Endometrial microvascular endothelial cells (primary cell): ENCODE measurements at regions not wholly inside any gene's neighbourhood (a gene's known extent, or its start where the extent isn't known, plus 50 kb on each side); places are given as distances from the start of the nearest gene placed in this dataset.

ENCODE experiments used
- in situ Hi-C: cut with HindIII; loops from 2 replicates; pipeline ENCODE4 v1.10.0; 2017; ENCODE audit warnings: low sequenced_read_pairs, low pct_unique_long_range_greater_than_20kb; ENCODE audit errors: inconsistent ontology term

DNA sequence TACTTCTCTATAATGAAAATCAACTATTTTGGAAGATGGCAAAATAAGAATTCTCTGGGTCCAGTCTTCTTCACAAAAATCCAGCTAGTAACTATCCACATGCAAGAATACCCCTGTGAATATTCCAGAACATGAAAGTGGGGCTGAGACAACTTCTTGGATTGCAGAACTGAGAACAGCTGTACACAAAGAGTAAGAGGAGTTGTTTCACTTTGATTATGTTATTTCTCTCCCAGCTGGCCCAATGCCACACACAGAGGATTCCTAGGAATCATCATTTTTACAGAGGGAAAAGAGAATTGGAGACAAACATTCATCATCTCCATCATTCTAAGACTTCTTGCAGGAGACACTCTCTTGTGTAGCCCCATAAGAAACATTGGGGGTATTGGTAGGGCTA lies 782.2 kb upstream of the LCORL start:
- in situ Hi-C loops = no loop called here

DNA sequence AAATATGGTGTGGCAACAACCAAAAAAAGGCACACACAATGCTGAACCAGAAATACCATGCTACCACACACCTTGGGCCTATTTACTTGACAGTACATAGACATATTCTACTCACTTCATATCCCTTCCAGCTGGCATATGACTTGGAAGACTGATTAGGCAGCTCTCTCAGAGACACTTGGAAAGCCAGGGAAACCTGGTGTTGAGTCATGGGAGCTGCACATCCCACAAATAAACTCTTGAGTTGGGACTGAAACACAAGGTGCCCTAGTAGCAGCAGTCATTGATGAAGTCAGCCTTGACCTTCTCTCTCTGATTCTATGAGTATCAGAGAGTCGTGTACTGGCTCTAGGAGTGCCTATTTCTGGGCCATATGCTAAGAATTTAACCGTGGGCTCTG lies 776.6 kb upstream of the LCORL start:
- in situ Hi-C loops = no loop called here

- in situ Hi-C loops = no loop called here
These were observed 774.2 kb upstream of the LCORL start for GRCh38 chr4:18795794-18796193.

DNA sequence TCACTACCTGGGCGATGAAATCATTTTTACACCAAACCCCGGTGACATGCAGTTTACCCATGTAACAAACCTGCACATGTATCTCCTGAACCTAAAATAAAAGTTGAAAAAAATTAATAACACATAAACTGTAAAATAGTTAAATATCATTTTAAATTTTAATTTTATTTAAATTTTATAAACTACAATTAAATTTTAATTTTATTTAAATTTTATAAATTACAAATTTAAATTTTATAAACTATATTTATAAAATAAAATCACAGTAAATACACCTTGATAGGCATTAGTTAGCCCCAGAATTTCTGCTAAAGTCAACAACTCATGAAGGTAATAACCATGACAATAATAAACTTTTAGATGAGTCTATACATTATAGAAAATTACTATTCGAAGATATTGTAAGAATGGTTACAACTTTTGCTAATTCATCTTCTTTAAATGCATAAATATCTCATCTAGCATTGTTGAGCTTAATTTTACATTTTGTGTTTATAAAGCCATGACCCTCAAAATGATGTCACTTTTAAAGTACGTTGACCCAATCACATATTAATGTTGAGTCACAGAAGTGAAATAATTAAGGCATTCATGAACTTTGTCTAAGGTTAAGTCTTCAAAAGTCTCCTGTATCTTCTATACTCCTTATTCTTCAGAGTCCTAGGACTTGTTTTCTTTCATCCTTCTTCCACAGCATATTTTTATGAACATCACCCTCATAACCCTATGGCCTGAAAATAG lies 755.8 kb upstream of the LCORL start:
- in situ Hi-C loops = no loop called here

GRCh38 chr4:18767921-18768320 lies 746.4 kb upstream of the LCORL start:
- in situ Hi-C loops = no loop called here

DNA sequence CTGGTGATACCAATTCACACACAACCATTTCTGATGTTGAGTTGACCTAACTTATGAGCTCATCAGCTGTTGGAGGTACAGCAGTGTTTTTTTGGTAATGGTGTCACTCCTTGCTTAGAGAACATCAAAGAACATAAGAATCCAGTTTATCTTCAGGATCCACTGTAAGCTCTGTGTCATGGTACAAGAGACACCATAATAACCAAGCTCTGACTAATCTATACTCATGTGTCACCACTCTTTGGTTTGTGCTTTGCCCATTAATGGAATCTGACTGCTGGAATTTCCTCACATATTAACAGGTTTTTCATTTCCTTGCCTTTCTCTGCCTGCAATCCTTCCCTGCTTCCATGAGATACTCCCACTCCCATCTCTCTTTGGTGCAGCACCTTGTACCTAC lies 735.1 kb upstream of the LCORL start:
- in situ Hi-C loops = no loop called here

DNA sequence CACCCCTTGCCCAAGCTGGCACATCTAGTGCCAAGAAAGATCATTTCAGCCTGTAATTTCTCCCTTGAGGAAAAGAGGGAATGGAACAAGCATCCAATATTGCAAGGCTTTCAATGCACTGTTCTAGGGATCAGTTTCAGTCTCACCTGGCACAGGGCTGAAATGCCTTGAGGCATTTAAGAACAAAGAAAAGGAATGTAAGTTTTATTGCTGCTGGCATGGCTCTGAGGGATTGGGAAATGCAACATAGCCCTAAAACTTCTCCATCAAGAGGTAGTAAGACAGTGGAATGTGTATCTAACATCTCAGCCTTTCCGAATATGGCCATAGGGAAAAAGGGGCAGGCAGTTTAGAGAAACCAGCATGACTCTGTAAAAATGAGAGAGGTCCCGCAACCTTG lies 732.6 kb upstream of the LCORL start:
- in situ Hi-C loops = no loop called here

GRCh38 chr4:18751083-18751482 lies 729.5 kb upstream of the LCORL start:
- in situ Hi-C loops = no loop called here

- in situ Hi-C loops = no loop called here
These were observed 727.8 kb upstream of the LCORL start for GRCh38 chr4:18749391-18749790.

DNA sequence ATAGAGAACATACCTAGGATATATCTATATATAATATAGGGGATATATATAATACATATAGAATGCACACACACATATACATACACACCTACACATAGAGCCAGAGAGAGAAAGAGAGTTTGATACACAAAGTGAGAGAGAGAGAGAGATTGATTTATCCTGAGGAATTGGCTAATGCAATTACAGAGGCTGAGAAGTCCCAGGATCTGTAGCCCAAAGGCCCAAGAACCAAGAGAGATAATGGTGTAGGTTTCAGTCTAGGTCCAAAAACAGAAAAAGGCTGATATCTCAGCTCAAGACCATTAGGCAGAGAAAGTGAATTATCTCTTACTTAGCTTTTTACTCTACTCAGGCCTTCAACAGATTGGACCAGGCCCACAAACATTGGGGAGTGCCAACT lies 715.0 kb upstream of the LCORL start:
- in situ Hi-C loops = no loop called here

GRCh38 chr4:18735740-18736268 lies 714.2 kb upstream of the LCORL start:
- in situ Hi-C loops = no loop called here

- in situ Hi-C loops = no loop called here
These were observed 712.9 kb upstream of the LCORL start for GRCh38 chr4:18734405-18734804.

GRCh38 chr4:18733961-18734360 lies 712.4 kb upstream of the LCORL start:
- in situ Hi-C loops = no loop called here

GRCh38 chr4:18722748-18723191 lies 701.2 kb upstream of the LCORL start:
- in situ Hi-C loops = no loop called here

DNA sequence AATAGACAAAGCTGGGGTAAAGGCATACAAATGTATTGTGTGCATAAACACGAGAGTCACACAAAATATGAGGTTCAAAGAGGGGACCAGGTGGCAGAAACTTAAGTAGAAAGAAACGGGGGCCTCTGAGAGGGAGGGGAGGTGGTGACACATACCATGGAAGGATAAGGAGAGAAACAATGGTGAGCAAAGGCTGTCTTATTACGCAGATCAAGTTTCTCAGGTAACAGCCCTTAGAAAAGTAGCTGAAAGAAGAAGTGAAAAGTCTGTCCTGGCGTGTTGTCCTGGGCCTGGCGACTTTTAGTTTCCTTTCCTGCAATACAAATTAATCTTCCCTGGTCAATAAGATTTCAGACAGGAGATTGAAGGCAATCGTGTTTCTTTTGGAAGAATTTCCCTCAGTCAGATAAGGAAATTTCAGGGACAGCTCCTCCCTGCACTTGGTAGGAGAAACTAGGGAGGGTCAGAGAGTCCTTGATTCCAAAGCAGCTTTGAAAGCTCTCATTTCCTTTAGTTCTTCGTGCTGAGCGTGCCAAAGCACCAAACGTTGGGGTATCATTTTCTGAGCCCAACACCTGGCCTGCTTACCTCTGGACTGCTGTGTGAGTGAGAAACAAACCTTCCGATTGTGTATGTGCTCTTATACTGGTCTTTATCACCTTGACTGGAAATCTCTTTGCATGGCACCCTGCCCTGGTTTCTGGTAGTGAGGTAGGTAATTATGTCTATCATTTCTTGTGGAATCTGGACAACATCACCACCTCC lies 676.7 kb upstream of the LCORL start:
- in situ Hi-C loops = no loop called here

DNA sequence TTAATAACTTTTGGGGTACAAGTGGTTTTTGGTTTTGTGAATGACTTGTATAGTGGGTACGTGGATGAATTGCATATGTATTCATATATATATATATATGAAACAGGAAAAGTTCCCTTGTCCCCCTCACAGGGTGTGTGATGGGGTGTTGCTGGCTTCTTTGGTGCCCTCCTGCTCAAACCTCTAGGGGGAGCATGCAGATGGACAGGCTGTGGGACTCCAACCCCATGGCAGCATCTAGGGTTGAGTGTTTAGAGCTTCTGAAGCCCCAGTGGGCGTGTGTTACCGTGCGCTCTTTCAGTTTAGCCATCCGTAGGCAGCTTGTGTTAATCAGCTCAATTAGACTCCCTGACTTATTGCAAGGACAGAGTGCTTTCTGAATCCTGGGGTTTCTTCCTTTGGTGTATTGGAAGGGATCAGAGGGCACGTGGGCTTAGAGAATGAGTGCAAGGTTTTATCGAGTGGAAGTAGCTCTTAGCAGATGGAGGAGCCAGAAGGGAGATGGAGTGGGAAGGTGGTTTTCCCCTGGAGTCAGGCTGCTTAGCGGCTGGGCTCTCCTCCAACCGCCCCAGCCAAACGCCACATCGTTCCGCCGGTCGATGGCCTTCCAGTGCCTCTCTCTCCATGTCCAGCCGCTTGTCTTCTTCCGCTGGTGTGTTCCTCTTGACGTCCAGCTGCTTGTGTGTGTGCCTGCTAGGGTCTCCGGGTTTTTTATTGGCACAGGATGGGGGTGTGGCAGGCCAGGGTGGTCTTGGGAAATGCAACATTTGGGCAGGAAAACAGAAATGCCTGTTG lies 674.4 kb upstream of the LCORL start:
- in situ Hi-C loops = no loop called here

- in situ Hi-C loops = no loop called here
These were observed 670.1 kb upstream of the LCORL start for GRCh38 chr4:18691431-18692200.

- in situ Hi-C loops = no loop called here
These were observed 668.9 kb upstream of the LCORL start for GRCh38 chr4:18690291-18690955.
